Middle frontal gyrus (tissue), 1 donor: ENCODE measurements at regions not wholly inside any gene's neighbourhood (a gene's known extent, or its start where the extent isn't known, plus 50 kb on each side); places are given as distances from the start of the nearest gene placed in this dataset.

Source experiments
- DNase-seq: peaks from one replicate; pipeline ENCODE4 v3.0.0-alpha.2; 2015; ENCODE audit warnings: low spot score; ENCODE audit errors: extremely low spot score

GRCh38 chr11:130729678-130730300 lies 186.5 kb downstream of the SNX19 start:
- DNase-seq, result no peak

GRCh38 chr11:130731401-130731800 lies 184.9 kb downstream of the SNX19 start:
- DNase-seq, result no peak

GRCh38 chr11:130732476-130732875 lies 183.8 kb downstream of the SNX19 start:
- DNase-seq, result no peak

- no peak for DNase-seq
These were observed 179.0 kb downstream of the SNX19 start for GRCh38 chr11:130737041-130737830.

- DNase-seq, result no peak
These were observed 178.3 kb downstream of the SNX19 start for GRCh38 chr11:130737866-130738431.

- no peak for DNase-seq
These were observed 177.7 kb downstream of the SNX19 start for GRCh38 chr11:130738611-130739010.

- no peak for DNase-seq
These were observed 175.5 kb downstream of the SNX19 start for GRCh38 chr11:130740819-130741218.

- no peak for DNase-seq
These were observed 171.5 kb downstream of the SNX19 start for GRCh38 chr11:130744794-130745193.

- DNase-seq, result no peak
These were observed 167.1 kb downstream of the SNX19 start for GRCh38 chr11:130749216-130749615.

GRCh38 chr11:130760515-130761125 lies 155.7 kb downstream of the SNX19 start:
- DNase-seq, result no peak

GRCh38 chr11:130761560-130762220 lies 154.6 kb downstream of the SNX19 start:
- DNase-seq, result no peak

GRCh38 chr11:130762638-130763037 lies 153.6 kb downstream of the SNX19 start:
- no peak for DNase-seq

GRCh38 chr11:130763087-130763980 lies 152.9 kb downstream of the SNX19 start:
- no peak for DNase-seq

GRCh38 chr11:130765406-130765805 lies 150.9 kb downstream of the SNX19 start:
- no peak for DNase-seq

GRCh38 chr11:130765951-130766649 lies 150.2 kb downstream of the SNX19 start:
- no peak for DNase-seq

GRCh38 chr11:130766650-130767565 lies 149.4 kb downstream of the SNX19 start:
- DNase-seq, result no peak

GRCh38 chr11:130769782-130770535 lies 146.3 kb downstream of the SNX19 start:
- no peak for DNase-seq

GRCh38 chr11:130771708-130772107 lies 144.6 kb downstream of the SNX19 start:
- no peak for DNase-seq
